ENCODE measurements at regions not wholly inside any gene's neighbourhood (a gene's known extent, or its start where the extent isn't known, plus 50 kb on each side); places are given as distances from the start of the nearest gene placed in this dataset.
"Not testable (repeated sequence)": the region's sequence is repeated elsewhere in the genome, so short reads cannot be mapped to it uniquely, and the experiment has no call there.

DNA sequence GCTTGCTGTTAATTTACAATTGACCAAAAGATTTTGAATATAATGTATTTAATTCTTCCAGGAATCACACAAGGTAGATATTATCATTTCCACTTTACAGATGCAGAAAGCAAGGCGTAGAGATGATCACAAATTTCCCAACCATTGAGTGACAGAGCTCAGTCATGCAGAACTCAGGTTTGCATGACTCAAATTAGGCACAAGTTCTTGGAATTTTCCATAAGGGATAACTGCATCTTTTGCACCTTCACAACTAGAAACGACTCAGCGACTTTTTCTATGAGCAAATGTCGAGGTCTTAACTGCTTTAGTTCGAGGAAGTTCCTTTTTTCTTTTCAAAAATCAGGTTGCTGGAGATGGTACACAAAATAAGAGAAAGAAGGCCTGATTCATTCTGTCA, 265.5 kb upstream of the PAPPA start:
- no peaks in the 10 kb centered on the region for H3K4me1 ChIP-seq (ENCODE audit: control insufficient read depth in 1 of 2, extremely low read depth in 1 of 2, insufficient read depth in 2 of 2, low read length in 2 of 2)
- no peaks in the 10 kb centered on the region for H3K4me1 Mint-ChIP-seq
- CTCF ChIA-PET, result no interaction called here

DNA sequence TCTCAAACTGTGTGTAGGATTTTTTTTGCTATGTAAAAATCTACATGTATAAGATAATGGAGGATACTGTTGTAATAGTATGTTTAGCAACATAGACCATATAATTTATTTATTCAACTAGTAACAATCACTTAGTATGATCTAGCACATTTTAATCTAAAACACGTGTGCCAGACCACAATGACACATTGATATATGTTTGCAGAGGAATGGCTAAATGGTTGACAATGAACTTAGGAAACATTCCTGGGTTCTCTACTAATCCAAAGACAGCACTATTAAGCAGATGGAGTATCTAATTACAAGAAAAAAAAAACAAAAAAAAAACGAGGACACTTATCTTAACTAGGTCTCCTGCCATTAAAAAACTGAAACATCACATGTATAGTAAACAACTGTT, 261.7 kb upstream of the PAPPA start:
- H3K27ac ChIP-seq (ENCODE audit: low read length), result no peak overlapping the region
- H3K9me3 ChIP-seq, result no peaks in the 10 kb centered on the region
- no peak overlapping the region for H3K27ac Mint-ChIP-seq
- no peaks in the 10 kb centered on the region for H3K36me3 ChIP-seq (ENCODE audit: control insufficient read depth in 2 of 2, extremely low read depth in 1 of 2, insufficient read depth in 1 of 2, low read length in 1 of 2)
- DNase-seq (no peak), ATAC-seq (replicated peaks in 1 of 4) (no peak)
- H3K36me3 Mint-ChIP-seq, result no peaks in the 10 kb centered on the region
- CTCF ChIA-PET, result no interaction called here
- WGBS (ENCODE audit: insufficient coverage), result no CpG with 5 or more reads among the region's 2 CpGs
- peaks cover 0 to 2% of the 10 kb centered on the region in 2 donors for H3K27me3 Mint-ChIP-seq
- H3K27me3 ChIP-seq (replicated peaks in 1 of 2; ENCODE audit: control insufficient read depth in 2 of 2, extremely low read depth in 1 of 2, insufficient read depth in 2 of 2, low read length in 1 of 2), result no peaks in the 10 kb centered on the region
- peaks cover 0 to 5% (median 3%) of the 10 kb centered on the region in 3 donors for H3K9me3 Mint-ChIP-seq
- no peak overlapping the region for H3K4me3 Mint-ChIP-seq
- POLR2A ChIA-PET, result interaction anchor here in 1 of 2 donors (0.5 kb wide), 1 partner anchor 304 kb away, joined by 3 read pairs; no protein-coding TSS in a partner anchor
- H3K4me1 ChIP-seq (ENCODE audit: control insufficient read depth in 1 of 2, extremely low read depth in 1 of 2, insufficient read depth in 2 of 2, low read length in 2 of 2), result no peaks in the 10 kb centered on the region
- H3K4me1 Mint-ChIP-seq, result no peaks in the 10 kb centered on the region
- H3K4me3 ChIP-seq (ENCODE audit: control insufficient read depth in 1 of 2, extremely low read depth in 1 of 2, low read length in 1 of 2), result no peak overlapping the region

More for the DNA sequence above, 265.5 kb upstream of the PAPPA start:
- Histone ChIP-seq H3K36me3 (ENCODE audit: control insufficient read depth in 2 of 2, extremely low read depth in 1 of 2, insufficient read depth in 1 of 2, low read length in 1 of 2) (no peaks in the 10 kb centered on the region), H3K27me3 (replicated peaks in 1 of 2; ENCODE audit: control insufficient read depth in 2 of 2, extremely low read depth in 1 of 2, insufficient read depth in 2 of 2, low read length in 1 of 2) (no peaks in the 10 kb centered on the region), H3K27ac (ENCODE audit: low read length) (no peak overlapping the region), H3K4me3 (ENCODE audit: control insufficient read depth in 1 of 2, extremely low read depth in 1 of 2, low read length in 1 of 2) (no peak overlapping the region), H3K9me3 (no peaks in the 10 kb centered on the region)
- POLR2A ChIA-PET, result no interaction called here
- Mint-ChIP-seq H3K27me3 (peaks cover 2 to 4% of the 10 kb centered on the region in 2 donors), H3K9me3 (peaks cover 0 to 3% (median 0%) of the 10 kb centered on the region in 3 donors), H3K36me3 (no peaks in the 10 kb centered on the region), H3K4me3 (no peak overlapping the region), H3K27ac (no peak overlapping the region)
- DNase-seq (no peak), ATAC-seq (replicated peaks in 1 of 4) (no peak)
- WGBS (ENCODE audit: insufficient coverage), result 75% methylated on average over 1 of the region's 5 CpGs

GRCh38 chr9:115898478-115898877, 255.1 kb upstream of the PAPPA start:
- H3K4me3 Mint-ChIP-seq; H3K9me3 ChIP-seq; ATAC-seq (replicated peaks in 1 of 4); H3K27ac Mint-ChIP-seq; H3K4me1 ChIP-seq (ENCODE audit: control insufficient read depth in 1 of 2, extremely low read depth in 1 of 2, insufficient read depth in 2 of 2, low read length in 2 of 2); POLR2A ChIA-PET; CTCF ChIA-PET; H3K27me3 Mint-ChIP-seq; H3K4me1 Mint-ChIP-seq; H3K27ac ChIP-seq (ENCODE audit: low read length); H3K9me3 Mint-ChIP-seq; DNase-seq; H3K4me3 ChIP-seq (ENCODE audit: control insufficient read depth in 1 of 2, extremely low read depth in 1 of 2, low read length in 1 of 2); H3K36me3 ChIP-seq (ENCODE audit: control insufficient read depth in 2 of 2, extremely low read depth in 1 of 2, insufficient read depth in 1 of 2, low read length in 1 of 2); H3K27me3 ChIP-seq (replicated peaks in 1 of 2; ENCODE audit: control insufficient read depth in 2 of 2, extremely low read depth in 1 of 2, insufficient read depth in 2 of 2, low read length in 1 of 2); H3K36me3 Mint-ChIP-seq: not testable (repeated sequence)
- WGBS (ENCODE audit: insufficient coverage), result no CpG with 5 or more reads among the region's 2 CpGs

GRCh38 chr9:115900698-115901097, 252.9 kb upstream of the PAPPA start:
- Mint-ChIP-seq H3K4me3 (no peak overlapping the region), H3K9me3 (peaks cover 0 to 12% (median 0%) of the 10 kb centered on the region in 3 donors)
- CTCF ChIA-PET, result no interaction called here

GRCh38 chr9:115910959-115911358, 242.6 kb upstream of the PAPPA start:
- ATAC-seq (replicated peaks in 1 of 4), result no peak
- H3K9me3 ChIP-seq, result no peaks in the 10 kb centered on the region
- no peaks in the 10 kb centered on the region for H3K36me3 Mint-ChIP-seq
- no peaks in the 10 kb centered on the region for H3K4me1 ChIP-seq (ENCODE audit: control insufficient read depth in 1 of 2, extremely low read depth in 1 of 2, insufficient read depth in 2 of 2, low read length in 2 of 2)
- H3K27me3 Mint-ChIP-seq, result no peaks in the 10 kb centered on the region
- H3K9me3 Mint-ChIP-seq, result peaks cover 0 to 3% (median 2%) of the 10 kb centered on the region in 3 donors
- no peak overlapping the region for H3K27ac Mint-ChIP-seq
- H3K4me1 Mint-ChIP-seq, result no peaks in the 10 kb centered on the region
- ChIA-PET CTCF (no interaction called here), POLR2A (no interaction called here)
- no peak for DNase-seq
- no peak overlapping the region for H3K27ac ChIP-seq (ENCODE audit: low read length)
- H3K27me3 ChIP-seq (replicated peaks in 1 of 2; ENCODE audit: control insufficient read depth in 2 of 2, extremely low read depth in 1 of 2, insufficient read depth in 2 of 2, low read length in 1 of 2), result no peaks in the 10 kb centered on the region
- no peak overlapping the region for H3K4me3 ChIP-seq (ENCODE audit: control insufficient read depth in 1 of 2, extremely low read depth in 1 of 2, low read length in 1 of 2)
- no CpG with 5 or more reads among the region's 2 CpGs for WGBS (ENCODE audit: insufficient coverage)
- H3K4me3 Mint-ChIP-seq, result no peak overlapping the region
- H3K36me3 ChIP-seq (ENCODE audit: control insufficient read depth in 2 of 2, extremely low read depth in 1 of 2, insufficient read depth in 1 of 2, low read length in 1 of 2), result no peaks in the 10 kb centered on the region

More at GRCh38 chr9:115900698-115901097, 252.9 kb upstream of the PAPPA start:
- no peaks in the 10 kb centered on the region for H3K27me3 ChIP-seq (replicated peaks in 1 of 2; ENCODE audit: control insufficient read depth in 2 of 2, extremely low read depth in 1 of 2, insufficient read depth in 2 of 2, low read length in 1 of 2)
- no peak for DNase-seq
- H3K27me3 Mint-ChIP-seq, result no peaks in the 10 kb centered on the region
- no peaks in the 10 kb centered on the region for H3K4me1 ChIP-seq (ENCODE audit: control insufficient read depth in 1 of 2, extremely low read depth in 1 of 2, insufficient read depth in 2 of 2, low read length in 2 of 2)
- H3K36me3 Mint-ChIP-seq, result no peaks in the 10 kb centered on the region
- no peak for ATAC-seq (replicated peaks in 1 of 4)
- H3K27ac ChIP-seq (ENCODE audit: low read length), result no peak overlapping the region
- POLR2A ChIA-PET, result interaction anchor here in 1 of 2 donors (0.6 kb wide), 1 partner anchor 1181 kb away, joined by 3 read pairs; no protein-coding TSS in a partner anchor
- H3K4me3 ChIP-seq (ENCODE audit: control insufficient read depth in 1 of 2, extremely low read depth in 1 of 2, low read length in 1 of 2), result no peak overlapping the region
- H3K9me3 ChIP-seq, result no peaks in the 10 kb centered on the region
- no peaks in the 10 kb centered on the region for H3K4me1 Mint-ChIP-seq
- H3K36me3 ChIP-seq (ENCODE audit: control insufficient read depth in 2 of 2, extremely low read depth in 1 of 2, insufficient read depth in 1 of 2, low read length in 1 of 2), result no peaks in the 10 kb centered on the region
- no peak overlapping the region for H3K27ac Mint-ChIP-seq

- H3K9me3 ChIP-seq, result no peaks in the 10 kb centered on the region
- POLR2A ChIA-PET, result interaction anchor here in 1 of 2 donors (0.6 kb wide), 1 partner anchor 1889 kb away, joined by 3 read pairs; no protein-coding TSS in a partner anchor
- no peak for DNase-seq
- H3K27me3 ChIP-seq (replicated peaks in 1 of 2; ENCODE audit: control insufficient read depth in 2 of 2, extremely low read depth in 1 of 2, insufficient read depth in 2 of 2, low read length in 1 of 2), result no peaks in the 10 kb centered on the region
- no peak overlapping the region for H3K27ac Mint-ChIP-seq
- CTCF ChIA-PET, result no interaction called here
- H3K27ac ChIP-seq (ENCODE audit: low read length), result no peak overlapping the region
- H3K36me3 Mint-ChIP-seq, result no peaks in the 10 kb centered on the region
- H3K27me3 Mint-ChIP-seq, result no peaks in the 10 kb centered on the region
- H3K4me1 ChIP-seq (ENCODE audit: control insufficient read depth in 1 of 2, extremely low read depth in 1 of 2, insufficient read depth in 2 of 2, low read length in 2 of 2), result no peaks in the 10 kb centered on the region
- no peaks in the 10 kb centered on the region for H3K36me3 ChIP-seq (ENCODE audit: control insufficient read depth in 2 of 2, extremely low read depth in 1 of 2, insufficient read depth in 1 of 2, low read length in 1 of 2)
- H3K9me3 Mint-ChIP-seq, result peaks cover 0 to 3% (median 2%) of the 10 kb centered on the region in 3 donors
- WGBS (ENCODE audit: insufficient coverage), result 67% methylated on average over 1 of the region's 4 CpGs
- H3K4me1 Mint-ChIP-seq, result no peaks in the 10 kb centered on the region
- H3K4me3 Mint-ChIP-seq, result no peak overlapping the region
- no peak overlapping the region for H3K4me3 ChIP-seq (ENCODE audit: control insufficient read depth in 1 of 2, extremely low read depth in 1 of 2, low read length in 1 of 2)
- ATAC-seq (replicated peaks in 1 of 4), result no peak
Measured at GRCh38 chr9:115912086-115912485, 241.5 kb upstream of the PAPPA start.

DNA sequence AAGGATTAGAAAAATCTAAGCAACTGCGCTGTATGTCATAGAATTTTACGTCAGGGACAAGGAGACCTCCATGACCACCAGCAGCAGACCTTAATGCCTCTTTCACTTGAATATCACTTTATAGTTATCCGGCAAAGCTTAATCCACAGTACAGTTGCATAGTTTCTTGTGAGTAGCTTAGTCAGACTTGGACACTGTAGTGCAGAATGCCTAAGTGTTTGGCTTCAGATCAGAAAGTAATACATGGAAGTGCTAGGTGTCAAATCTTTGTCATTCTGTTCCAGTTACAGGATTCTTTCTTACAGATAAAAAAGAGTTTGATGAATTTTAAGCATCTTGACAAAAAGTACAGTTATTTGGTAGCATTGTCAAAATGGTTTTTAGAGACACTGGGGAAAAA, 239.9 kb upstream of the PAPPA start:
- no peaks in the 10 kb centered on the region for H3K9me3 ChIP-seq
- no peaks in the 10 kb centered on the region for H3K36me3 ChIP-seq (ENCODE audit: control insufficient read depth in 2 of 2, extremely low read depth in 1 of 2, insufficient read depth in 1 of 2, low read length in 1 of 2)
- WGBS (ENCODE audit: insufficient coverage), result no CpG with 5 or more reads among the region's 3 CpGs
- Mint-ChIP-seq H3K36me3 (no peaks in the 10 kb centered on the region), H3K4me1 (no peaks in the 10 kb centered on the region), H3K27me3 (no peaks in the 10 kb centered on the region), H3K27ac (no peak overlapping the region), H3K9me3 (peaks cover 0 to 3% (median 2%) of the 10 kb centered on the region in 3 donors), H3K4me3 (no peak overlapping the region)
- DNase-seq, result no peak
- no peak overlapping the region for H3K27ac ChIP-seq (ENCODE audit: low read length)
- no peak overlapping the region for H3K4me3 ChIP-seq (ENCODE audit: control insufficient read depth in 1 of 2, extremely low read depth in 1 of 2, low read length in 1 of 2)
- ChIA-PET POLR2A (no interaction called here), CTCF (no interaction called here)
- H3K27me3 ChIP-seq (replicated peaks in 1 of 2; ENCODE audit: control insufficient read depth in 2 of 2, extremely low read depth in 1 of 2, insufficient read depth in 2 of 2, low read length in 1 of 2), result no peaks in the 10 kb centered on the region
- H3K4me1 ChIP-seq (ENCODE audit: control insufficient read depth in 1 of 2, extremely low read depth in 1 of 2, insufficient read depth in 2 of 2, low read length in 2 of 2), result no peaks in the 10 kb centered on the region
- ATAC-seq (replicated peaks in 1 of 4), result no peak

Measured in T-cell (primary cell).